AG10803 (cell line): ENCODE measurements at regions not wholly inside any gene's neighbourhood (a gene's known extent, or its start where the extent isn't known, plus 50 kb on each side); places are given as distances from the start of the nearest gene placed in this dataset.

Experiments
- DNase-seq: peaks from one replicate; pipeline ENCODE4 v3.0.0; 2010; ENCODE audit warnings: low read depth
- H3K4me3 ChIP-seq: 2 replicates; pipeline ENCODE4 v1.5.1; 2011; ENCODE audit warnings: mild to moderate bottlenecking, low read length, control low read depth
- CTCF ChIP-seq: conservative IDR thresholded peaks from 2 replicates; pipeline ENCODE4 v1.5.1; 2011; ENCODE audit warnings: mild to moderate bottlenecking, low read length, control low read depth, inconsistent platforms

GRCh38 chr6:87926072-87926471 lies 121.6 kb upstream of the SPACA1 start:
- no peak for DNase-seq
- no peak overlapping the region for H3K4me3 ChIP-seq
- TF ChIP-seq CTCF, result no peak

- DNase-seq, result no peak
- no peak overlapping the region for H3K4me3 ChIP-seq
- TF ChIP-seq CTCF, result no peak
Observed at GRCh38 chr6:87925373-87926060, 122.1 kb upstream of the SPACA1 start.

GRCh38 chr6:87923389-87924050 lies 124.1 kb upstream of the SPACA1 start:
- no peak overlapping the region for H3K4me3 ChIP-seq
- DNase-seq, result no peak
- no peak for TF ChIP-seq CTCF

- no peak overlapping the region for H3K4me3 ChIP-seq
- no peak for TF ChIP-seq CTCF
- no peak for DNase-seq
Observed at GRCh38 chr6:87922947-87923330, 124.7 kb upstream of the SPACA1 start.

- no peak for DNase-seq
- no peak for TF ChIP-seq CTCF
- H3K4me3 ChIP-seq, result no peak overlapping the region
Observed at GRCh38 chr6:87922196-87922946, 125.3 kb upstream of the SPACA1 start.

- H3K4me3 ChIP-seq, result no peak overlapping the region
- DNase-seq, result no peak
- TF ChIP-seq CTCF, result no peak
Observed at GRCh38 chr6:87921034-87921433, 126.6 kb upstream of the SPACA1 start.
